OCI-LY1 (cell line): ENCODE measurements at regions not wholly inside any gene's neighbourhood (a gene's known extent, or its start where the extent isn't known, plus 50 kb on each side); places are given as distances from the start of the nearest gene placed in this dataset.

Source experiments
- CTCF ChIP-seq: fragments of 200-600 bp; sonication (generic), shearing (Covaris generic); IDR thresholded peaks from 2 replicates; pipeline ENCODE4 v1.5.1; 2017; ENCODE audit warnings: mild to moderate bottlenecking, antibody characterized with exemption, low read length, moderate library complexity, mixed read lengths
- EZH2 ChIP-seq: fragments of 200-600 bp; sonication (generic), shearing (Covaris generic); IDR thresholded peaks from 2 replicates; pipeline ENCODE4 v1.8.0; 2017; ENCODE audit warnings: borderline replicate concordance, mixed run types, mild to moderate bottlenecking, antibody characterized with exemption, low read length, moderate library complexity, mixed read lengths

- TF ChIP-seq CTCF = no peak
- no peak for TF ChIP-seq EZH2
Observed at GRCh38 chr2:209044307-209044706, 379.5 kb upstream of the MAP2 start.
